LNCAP (cell line): ENCODE measurements at regions not wholly inside any gene's neighbourhood (a gene's known extent, or its start where the extent isn't known, plus 50 kb on each side); places are given as distances from the start of the nearest gene placed in this dataset.

Experiments used
- CTCF ChIP-seq: fragments of 450-650 bp; IDR thresholded peaks from 2 replicates; pipeline ENCODE4 v1.5.1; 2017; ENCODE audit warnings: mild to moderate bottlenecking

- no peak for TF ChIP-seq CTCF
These were observed 657.7 kb downstream of the TMEM182 start for GRCh38 chr2:103419506-103419905.

GRCh38 chr2:103423100-103423499, 661.3 kb downstream of the TMEM182 start:
- no peak for TF ChIP-seq CTCF

GRCh38 chr2:103427567-103427966, 665.7 kb downstream of the TMEM182 start:
- TF ChIP-seq CTCF: no peak

- TF ChIP-seq CTCF: no peak
These were observed 668.4 kb downstream of the TMEM182 start for GRCh38 chr2:103430191-103430590.

GRCh38 chr2:103435010-103435409, 673.2 kb downstream of the TMEM182 start:
- TF ChIP-seq CTCF: no peak

GRCh38 chr2:103437161-103437560, 675.3 kb downstream of the TMEM182 start:
- TF ChIP-seq CTCF: no peak

- no peak for TF ChIP-seq CTCF
These were observed 683.5 kb downstream of the TMEM182 start for GRCh38 chr2:103445347-103445746.

- TF ChIP-seq CTCF: no peak
These were observed 686.7 kb downstream of the TMEM182 start for GRCh38 chr2:103448495-103448894.
